ENCODE measurements at regions not wholly inside any gene's neighbourhood (a gene's known extent, or its start where the extent isn't known, plus 50 kb on each side); places are given as distances from the start of the nearest gene placed in this dataset.

DNA sequence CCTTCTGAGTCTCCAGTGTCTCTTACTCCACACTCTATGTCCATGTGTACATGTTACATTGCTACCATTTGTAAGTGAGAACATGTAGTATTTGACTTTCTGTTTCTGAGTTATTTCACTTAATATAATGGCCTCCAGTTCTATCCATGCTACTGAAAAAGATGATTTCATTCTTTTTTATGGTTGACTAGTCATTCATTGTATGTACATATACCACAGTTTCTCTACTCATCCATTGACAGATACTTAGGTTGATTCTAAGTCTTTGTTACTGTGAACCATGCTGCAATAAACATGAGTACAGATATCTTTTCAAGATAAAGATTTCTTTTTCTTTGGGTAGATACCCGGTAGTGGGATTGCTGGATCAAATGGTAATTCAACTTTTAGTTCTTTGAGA is 107.1 kb upstream of the CHD1 start (continued):
- TF ChIP-seq, protein P1, sequence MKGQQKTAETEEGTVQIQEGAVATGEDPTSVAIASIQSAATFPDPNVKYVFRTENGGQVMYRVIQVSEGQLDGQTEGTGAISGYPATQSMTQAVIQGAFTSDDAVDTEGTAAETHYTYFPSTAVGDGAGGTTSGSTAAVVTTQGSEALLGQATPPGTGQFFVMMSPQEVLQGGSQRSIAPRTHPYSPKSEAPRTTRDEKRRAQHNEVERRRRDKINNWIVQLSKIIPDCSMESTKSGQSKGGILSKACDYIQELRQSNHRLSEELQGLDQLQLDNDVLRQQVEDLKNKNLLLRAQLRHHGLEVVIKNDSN (IDR thresholded peaks at IDR 0.05; ENCODE audit: borderline replicate concordance, low read depth): no peak
- TF ChIP-seq TCF12 (IDR thresholded peaks at IDR 0.05) (no peak), MEF2A (IDR thresholded peaks at IDR 0.05; ENCODE audit: borderline replicate concordance, low read depth) (no peak), EZH2phosphoT487 (IDR thresholded peaks at IDR 0.05; ENCODE audit: borderline replicate concordance, low read depth) (no peak), NFIC (IDR thresholded peaks at IDR 0.05; ENCODE audit: borderline replicate concordance) (no peak)
- TF ChIP-seq, protein P2, sequence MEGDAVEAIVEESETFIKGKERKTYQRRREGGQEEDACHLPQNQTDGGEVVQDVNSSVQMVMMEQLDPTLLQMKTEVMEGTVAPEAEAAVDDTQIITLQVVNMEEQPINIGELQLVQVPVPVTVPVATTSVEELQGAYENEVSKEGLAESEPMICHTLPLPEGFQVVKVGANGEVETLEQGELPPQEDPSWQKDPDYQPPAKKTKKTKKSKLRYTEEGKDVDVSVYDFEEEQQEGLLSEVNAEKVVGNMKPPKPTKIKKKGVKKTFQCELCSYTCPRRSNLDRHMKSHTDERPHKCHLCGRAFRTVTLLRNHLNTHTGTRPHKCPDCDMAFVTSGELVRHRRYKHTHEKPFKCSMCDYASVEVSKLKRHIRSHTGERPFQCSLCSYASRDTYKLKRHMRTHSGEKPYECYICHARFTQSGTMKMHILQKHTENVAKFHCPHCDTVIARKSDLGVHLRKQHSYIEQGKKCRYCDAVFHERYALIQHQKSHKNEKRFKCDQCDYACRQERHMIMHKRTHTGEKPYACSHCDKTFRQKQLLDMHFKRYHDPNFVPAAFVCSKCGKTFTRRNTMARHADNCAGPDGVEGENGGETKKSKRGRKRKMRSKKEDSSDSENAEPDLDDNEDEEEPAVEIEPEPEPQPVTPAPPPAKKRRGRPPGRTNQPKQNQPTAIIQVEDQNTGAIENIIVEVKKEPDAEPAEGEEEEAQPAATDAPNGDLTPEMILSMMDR (IDR thresholded peaks at IDR 0.05): no peak

DNA sequence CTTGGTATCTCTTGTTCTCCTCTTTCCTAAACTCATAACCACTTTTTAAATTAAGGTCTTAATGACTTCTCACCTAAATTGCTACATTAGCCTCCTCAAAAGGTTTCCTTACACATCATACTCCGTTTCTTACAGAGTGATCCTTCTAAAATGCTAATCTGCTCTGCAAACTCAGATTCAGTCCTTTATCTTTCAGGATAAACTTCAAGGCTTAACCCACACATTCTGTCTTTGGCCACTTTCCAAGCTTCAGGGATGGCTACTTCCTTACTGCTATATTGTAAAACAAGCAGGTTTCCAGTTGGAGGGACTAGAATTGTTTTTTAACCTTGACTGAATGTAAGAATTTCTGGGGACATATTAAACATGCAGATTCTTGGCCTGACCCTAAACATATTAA is 105.5 kb upstream of the CHD1 start:
- no peak overlapping the region for H2AFZ ChIP-seq (ENCODE audit: low read depth)
- ChIA-PET CTCF (no interaction called here), POLR2A (no interaction called here)
- H3K9ac ChIP-seq: no peak overlapping the region
- H3K27ac ChIP-seq (ENCODE audit: low read depth in 2 of 2, low read length in 1 of 2): no peak overlapping the region
- H4K20me1 ChIP-seq (ENCODE audit: insufficient read depth): no peaks in the 10 kb centered on the region
- no peak overlapping the region for H3K4me2 ChIP-seq
- no peaks in the 10 kb centered on the region for H3K79me2 ChIP-seq (ENCODE audit: insufficient read depth)
- DNase-seq: no peak
- no peak overlapping the region for H3K4me3 ChIP-seq (ENCODE audit: low read depth in 2 of 2, low read length in 1 of 2)
- H3K9me2 ChIP-seq: no peaks in the 10 kb centered on the region
- 0 out of 4 replicates have a peak, but pooled peaks cover 0 to 5% of the 10 kb centered on the region in 2 experiments for H3K4me1 ChIP-seq (ENCODE audit: control insufficient read depth in 1 of 2, insufficient read depth in 2 of 2, low read depth in 1 of 2, low read length in 1 of 2)
- H3K36me3 ChIP-seq (replicated peaks in 1 of 2; ENCODE audit: control insufficient read depth in 1 of 2, insufficient read depth in 2 of 2, low read length in 1 of 2): no peaks in the 10 kb centered on the region
- 93% methylated on average over 1 of the region's 1 CpG for WGBS (ENCODE audit: low lambda C conversion rate)
- no peaks in the 10 kb centered on the region for H3F3A ChIP-seq (replicated peaks; ENCODE audit: insufficient read depth)
- H3K9me3 ChIP-seq: no peaks in the 10 kb centered on the region
- H3K27me3 ChIP-seq (ENCODE audit: insufficient read depth): no peaks in the 10 kb centered on the region
- TF ChIP-seq FOSL2 (IDR thresholded peaks at IDR 0.05; ENCODE audit: borderline replicate concordance, low read depth) (no peak), JUND (IDR thresholded peaks at IDR 0.05) (no peak), EP300 (IDR thresholded peaks at IDR 0.05; ENCODE audit: borderline replicate concordance in 1 of 2, low read depth in 1 of 2, low read length in 1 of 2) (no peak), FOXJ3 (CRISPR knock-in tag; IDR thresholded peaks at IDR 0.05) (no peak), MXI1 (IDR thresholded peaks at IDR 0.05; ENCODE audit: low read depth, low read length) (no peak), MEF2A (IDR thresholded peaks at IDR 0.05; ENCODE audit: borderline replicate concordance, low read depth) (no peak), GABPA (IDR thresholded peaks at IDR 0.05; ENCODE audit: low read depth) (no peak), EZH2phosphoT487 (IDR thresholded peaks at IDR 0.05; ENCODE audit: borderline replicate concordance, low read depth) (no peak), YY1 (IDR thresholded peaks at IDR 0.05; ENCODE audit: low read depth) (no peak), RFX5 (IDR thresholded peaks at IDR 0.05; ENCODE audit: low read length) (no peak), SMC3 (IDR thresholded peaks at IDR 0.05; ENCODE audit: low read depth, low read length) (no peak), RAD21 (IDR thresholded peaks at IDR 0.05; ENCODE audit: low read length) (no peak), TEAD4 (IDR thresholded peaks at IDR 0.05; ENCODE audit: borderline replicate concordance, insufficient read depth) (no peak), ELF1 (IDR thresholded peaks at IDR 0.05) (no peak)
- TF ChIP-seq, protein P3, sequence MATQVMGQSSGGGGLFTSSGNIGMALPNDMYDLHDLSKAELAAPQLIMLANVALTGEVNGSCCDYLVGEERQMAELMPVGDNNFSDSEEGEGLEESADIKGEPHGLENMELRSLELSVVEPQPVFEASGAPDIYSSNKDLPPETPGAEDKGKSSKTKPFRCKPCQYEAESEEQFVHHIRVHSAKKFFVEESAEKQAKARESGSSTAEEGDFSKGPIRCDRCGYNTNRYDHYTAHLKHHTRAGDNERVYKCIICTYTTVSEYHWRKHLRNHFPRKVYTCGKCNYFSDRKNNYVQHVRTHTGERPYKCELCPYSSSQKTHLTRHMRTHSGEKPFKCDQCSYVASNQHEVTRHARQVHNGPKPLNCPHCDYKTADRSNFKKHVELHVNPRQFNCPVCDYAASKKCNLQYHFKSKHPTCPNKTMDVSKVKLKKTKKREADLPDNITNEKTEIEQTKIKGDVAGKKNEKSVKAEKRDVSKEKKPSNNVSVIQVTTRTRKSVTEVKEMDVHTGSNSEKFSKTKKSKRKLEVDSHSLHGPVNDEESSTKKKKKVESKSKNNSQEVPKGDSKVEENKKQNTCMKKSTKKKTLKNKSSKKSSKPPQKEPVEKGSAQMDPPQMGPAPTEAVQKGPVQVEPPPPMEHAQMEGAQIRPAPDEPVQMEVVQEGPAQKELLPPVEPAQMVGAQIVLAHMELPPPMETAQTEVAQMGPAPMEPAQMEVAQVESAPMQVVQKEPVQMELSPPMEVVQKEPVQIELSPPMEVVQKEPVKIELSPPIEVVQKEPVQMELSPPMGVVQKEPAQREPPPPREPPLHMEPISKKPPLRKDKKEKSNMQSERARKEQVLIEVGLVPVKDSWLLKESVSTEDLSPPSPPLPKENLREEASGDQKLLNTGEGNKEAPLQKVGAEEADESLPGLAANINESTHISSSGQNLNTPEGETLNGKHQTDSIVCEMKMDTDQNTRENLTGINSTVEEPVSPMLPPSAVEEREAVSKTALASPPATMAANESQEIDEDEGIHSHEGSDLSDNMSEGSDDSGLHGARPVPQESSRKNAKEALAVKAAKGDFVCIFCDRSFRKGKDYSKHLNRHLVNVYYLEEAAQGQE (IDR thresholded peaks at IDR 0.05; ENCODE audit: low read depth, low read length): no peak
- TF ChIP-seq, protein P4, sequence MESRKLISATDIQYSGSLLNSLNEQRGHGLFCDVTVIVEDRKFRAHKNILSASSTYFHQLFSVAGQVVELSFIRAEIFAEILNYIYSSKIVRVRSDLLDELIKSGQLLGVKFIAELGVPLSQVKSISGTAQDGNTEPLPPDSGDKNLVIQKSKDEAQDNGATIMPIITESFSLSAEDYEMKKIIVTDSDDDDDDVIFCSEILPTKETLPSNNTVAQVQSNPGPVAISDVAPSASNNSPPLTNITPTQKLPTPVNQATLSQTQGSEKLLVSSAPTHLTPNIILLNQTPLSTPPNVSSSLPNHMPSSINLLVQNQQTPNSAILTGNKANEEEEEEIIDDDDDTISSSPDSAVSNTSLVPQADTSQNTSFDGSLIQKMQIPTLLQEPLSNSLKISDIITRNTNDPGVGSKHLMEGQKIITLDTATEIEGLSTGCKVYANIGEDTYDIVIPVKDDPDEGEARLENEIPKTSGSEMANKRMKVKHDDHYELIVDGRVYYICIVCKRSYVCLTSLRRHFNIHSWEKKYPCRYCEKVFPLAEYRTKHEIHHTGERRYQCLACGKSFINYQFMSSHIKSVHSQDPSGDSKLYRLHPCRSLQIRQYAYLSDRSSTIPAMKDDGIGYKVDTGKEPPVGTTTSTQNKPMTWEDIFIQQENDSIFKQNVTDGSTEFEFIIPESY (IDR thresholded peaks at IDR 0.05; ENCODE audit: borderline replicate concordance, low read depth): no peak
- TF ChIP-seq, protein P2 (IDR thresholded peaks at IDR 0.05): no peak
- TF ChIP-seq, protein P5, sequence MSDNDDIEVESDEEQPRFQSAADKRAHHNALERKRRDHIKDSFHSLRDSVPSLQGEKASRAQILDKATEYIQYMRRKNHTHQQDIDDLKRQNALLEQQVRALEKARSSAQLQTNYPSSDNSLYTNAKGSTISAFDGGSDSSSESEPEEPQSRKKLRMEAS (IDR thresholded peaks at IDR 0.05; ENCODE audit: low read depth): no peak
- TF ChIP-seq, protein P1 (IDR thresholded peaks at IDR 0.05; ENCODE audit: borderline replicate concordance, low read depth): no peak

Measured in SK-N-SH (cell line).